HTR-8/SVneo (cell line): ENCODE measurements at regions not wholly inside any gene's neighbourhood (a gene's known extent, or its start where the extent isn't known, plus 50 kb on each side); places are given as distances from the start of the nearest gene placed in this dataset.
A peak's percentile ranks its signal among the peaks of the same experiment; 100 is the strongest.
"Not testable (repeated sequence)": the region's sequence is repeated elsewhere in the genome, so short reads cannot be mapped to it uniquely, and the experiment has no call there.

Experiments used
- DNase-seq: peaks from one replicate; pipeline ENCODE4 v3.0.0; 2011; ENCODE audit warnings: low spot score, mixed read lengths; ENCODE audit not compliant: insufficient read length
- FAIRE-seq: peaks from 2 replicates; lab custom pipeline; 2011; peaks lifted over from hg19 to GRCh38; lab: Jason Lieb, UNC

DNA sequence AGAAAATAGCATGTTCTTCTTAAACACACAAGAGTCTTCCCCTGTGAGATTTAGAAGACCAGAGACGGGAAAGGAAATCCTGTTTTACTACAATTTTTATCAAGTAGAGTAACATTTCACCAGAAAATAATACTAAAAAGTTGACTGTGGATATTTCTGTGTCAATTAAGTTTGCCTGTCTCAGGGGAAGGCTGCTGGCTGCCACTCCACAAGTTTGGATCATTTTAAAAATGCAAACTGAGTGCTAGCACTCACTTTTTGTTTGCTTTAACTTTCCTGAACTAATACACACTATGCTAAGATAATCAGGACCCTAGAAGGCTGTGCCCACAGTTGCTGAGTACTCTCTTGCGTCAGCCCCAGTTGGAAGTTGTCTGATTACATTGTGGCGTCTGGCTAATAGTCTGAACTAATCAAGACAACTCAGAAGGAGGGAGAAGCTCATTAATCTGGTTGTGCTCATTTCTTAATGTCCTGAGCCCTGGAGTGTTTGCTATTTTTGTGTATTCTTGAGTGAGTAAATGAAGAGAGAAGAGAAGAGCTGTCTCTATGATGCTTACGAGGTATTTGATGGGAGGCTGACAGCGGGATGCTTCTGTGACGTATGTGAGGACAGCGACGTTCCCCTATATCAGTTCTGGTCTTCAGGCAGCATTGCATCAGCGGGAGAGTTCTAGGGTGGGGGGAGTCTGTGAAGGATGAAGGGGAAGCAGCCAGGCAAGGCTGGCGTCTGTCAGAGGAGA lies 664.2 kb downstream of the QKI start:
- DNase-seq: no peak
- no peak for FAIRE-seq

DNA sequence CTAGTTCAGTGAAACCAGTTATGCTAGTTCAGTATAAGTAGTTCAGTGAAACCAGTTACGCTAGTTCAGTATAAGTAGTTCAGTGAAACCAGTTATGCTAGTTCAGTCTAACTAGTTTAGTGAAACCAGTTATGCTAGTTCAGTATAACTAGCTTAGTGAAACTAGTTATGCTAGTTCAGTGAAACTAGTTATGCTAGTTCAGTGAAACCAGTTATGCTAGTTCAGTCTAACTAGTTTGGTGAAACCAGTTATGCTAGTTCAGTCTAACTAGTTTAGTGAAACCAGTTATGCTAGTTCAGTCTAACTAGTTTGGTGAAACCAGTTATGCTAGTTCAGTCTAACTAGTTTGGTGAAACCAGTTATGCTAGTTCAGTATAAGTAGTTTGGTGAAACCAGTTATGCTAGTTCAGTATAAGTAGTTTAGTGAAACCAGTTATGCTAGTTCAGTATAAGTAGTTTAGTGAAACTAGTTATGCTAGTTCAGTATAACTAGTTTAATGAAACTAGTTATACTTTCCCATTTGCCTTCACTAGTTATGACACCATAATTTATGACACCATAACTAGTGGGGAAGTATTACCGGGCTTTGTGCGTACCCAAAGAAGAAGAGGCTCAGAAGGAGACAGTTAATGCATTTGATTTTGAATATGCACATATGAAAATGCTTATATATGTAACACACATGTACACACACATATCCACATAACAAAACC lies 662.5 kb downstream of the QKI start:
- FAIRE-seq, DNase-seq: not testable (repeated sequence)

DNA sequence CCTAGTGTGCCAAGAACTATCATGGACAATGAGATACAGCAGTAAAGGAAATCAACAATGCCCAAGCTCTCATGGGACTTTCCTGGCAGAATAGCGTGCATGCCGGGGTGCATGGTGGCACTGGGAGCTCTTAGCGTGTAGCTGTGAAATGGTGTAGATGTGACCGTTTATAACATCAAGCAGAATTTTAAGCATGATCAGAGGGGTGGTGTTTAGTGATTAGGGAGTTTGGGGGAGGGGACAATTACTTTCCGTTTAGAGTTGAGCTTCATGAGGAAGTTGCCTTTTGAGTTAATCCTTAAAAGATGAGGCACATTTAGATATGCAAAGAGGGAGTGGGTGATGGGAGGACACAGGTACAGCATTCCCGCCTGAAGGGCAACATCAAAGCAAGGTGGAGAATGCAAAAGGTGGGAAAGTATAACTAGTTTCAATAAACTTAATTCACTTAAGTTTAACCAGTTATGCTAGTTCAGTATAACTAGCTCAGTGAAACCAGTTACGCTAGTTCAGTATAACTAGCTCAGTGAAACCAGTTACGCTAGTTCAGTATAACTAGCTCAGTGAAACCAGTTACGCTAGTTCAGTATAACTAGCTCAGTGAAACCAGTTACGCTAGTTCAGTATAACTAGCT lies 661.6 kb downstream of the QKI start:
- FAIRE-seq (no peak), DNase-seq (no peak)

DNA sequence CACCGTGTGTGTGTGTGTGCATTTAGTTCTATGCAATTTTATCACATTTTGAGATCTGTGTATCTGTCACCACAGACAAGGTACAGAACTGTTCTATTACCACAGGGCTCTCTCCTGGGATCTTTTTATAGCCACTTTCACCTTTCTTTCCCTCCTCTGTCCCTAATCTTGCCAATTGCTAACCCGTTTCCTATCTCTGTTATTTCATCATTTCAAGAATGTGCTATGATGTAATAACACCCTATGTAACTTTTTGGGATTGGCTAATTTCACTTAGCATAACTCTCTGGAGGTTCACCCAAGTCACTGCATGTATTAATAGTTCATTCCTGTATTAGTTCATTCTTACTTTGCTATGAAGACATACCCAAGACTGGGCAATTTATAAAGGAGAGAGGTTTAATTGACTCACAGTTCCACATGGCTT lies 657.7 kb downstream of the QKI start:
- no peak for DNase-seq
- no peak for FAIRE-seq

- FAIRE-seq (no peak), DNase-seq (no peak)
These were observed 655.0 kb downstream of the QKI start for GRCh38 chr6:164069350-164069990.

DNA sequence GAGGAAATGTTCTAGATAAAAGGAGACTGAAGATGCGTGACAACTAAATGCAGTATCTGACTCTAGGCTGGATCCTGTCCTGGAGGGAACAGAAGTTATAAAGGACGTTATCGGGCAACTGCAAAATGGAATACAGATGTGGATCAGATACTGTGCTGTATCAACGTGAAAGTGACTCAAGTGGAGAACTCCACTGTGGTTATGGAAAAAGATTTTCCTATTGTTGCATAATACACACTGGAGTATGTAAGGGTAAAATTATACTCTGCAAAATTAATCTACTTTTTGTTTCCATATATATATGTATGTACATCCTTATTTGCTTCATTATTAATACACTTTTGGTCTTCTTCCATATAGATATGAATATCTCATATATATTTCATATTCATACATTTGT lies 654.0 kb downstream of the QKI start:
- no peak for FAIRE-seq
- DNase-seq: no peak

DNA sequence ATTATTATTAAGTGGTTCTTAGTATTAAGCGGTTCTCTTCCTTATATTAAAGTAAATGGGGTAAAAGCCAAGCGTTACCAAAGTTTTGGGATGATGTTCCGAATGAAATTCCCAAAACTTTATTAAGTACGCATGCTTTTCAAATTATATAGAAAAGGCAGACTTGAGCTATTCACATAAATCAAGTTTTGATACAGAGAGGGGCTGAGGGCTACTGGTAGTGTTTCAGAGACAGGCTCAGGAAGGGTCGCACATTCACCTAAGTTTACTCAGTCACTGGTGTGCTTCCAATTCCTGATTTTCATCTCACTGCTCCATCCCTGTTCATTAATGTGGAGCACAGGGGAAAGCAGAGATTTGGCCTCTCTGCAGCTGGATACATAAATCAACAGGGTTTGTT lies 652.2 kb downstream of the QKI start:
- FAIRE-seq: no peak
- DNase-seq: no peak

GRCh38 chr6:164066335-164066734 lies 651.8 kb downstream of the QKI start:
- no peak for DNase-seq
- no peak for FAIRE-seq

GRCh38 chr6:164063346-164063745 lies 648.8 kb downstream of the QKI start:
- DNase-seq (no peak), FAIRE-seq (no peak)

DNA sequence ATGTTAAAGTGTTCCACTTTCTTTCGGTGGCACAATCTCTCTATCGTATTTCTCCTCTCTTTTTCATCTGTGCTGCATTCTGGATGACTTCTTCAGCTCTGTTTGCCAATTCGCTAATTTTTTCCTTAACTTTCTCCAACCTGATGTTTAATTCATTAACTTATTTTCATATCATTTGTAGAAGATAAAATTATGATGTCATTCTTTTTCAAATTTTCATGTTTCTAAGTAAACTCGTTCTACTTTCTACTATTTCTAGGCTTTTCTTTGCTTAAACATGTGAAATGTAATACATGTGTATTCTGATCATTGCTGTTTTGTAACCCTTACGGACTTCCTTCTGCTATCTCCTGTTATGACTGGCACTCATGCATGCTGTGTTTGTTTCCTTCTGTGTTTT lies 648.4 kb downstream of the QKI start:
- DNase-seq: no peak
- no peak for FAIRE-seq

DNA sequence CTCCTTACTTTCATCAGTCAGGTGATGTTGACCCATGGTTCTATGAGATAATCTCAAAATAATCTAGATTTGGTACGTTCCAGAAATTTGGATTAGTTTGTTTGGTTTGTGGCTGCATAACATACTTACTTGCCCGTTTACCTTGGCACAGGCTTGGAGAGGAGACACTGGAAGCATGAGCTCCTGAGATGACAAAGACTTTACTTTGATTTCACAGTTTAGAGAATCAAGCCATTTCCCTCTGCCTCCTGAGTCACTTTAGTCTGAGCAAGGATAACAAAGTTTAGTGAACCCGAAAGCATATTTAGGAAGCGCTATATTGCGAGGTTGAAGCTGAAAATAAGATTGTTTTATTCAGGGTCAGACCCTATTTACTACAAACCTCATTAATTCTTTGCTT lies 643.4 kb downstream of the QKI start:
- DNase-seq: no peak
- no peak for FAIRE-seq

DNA sequence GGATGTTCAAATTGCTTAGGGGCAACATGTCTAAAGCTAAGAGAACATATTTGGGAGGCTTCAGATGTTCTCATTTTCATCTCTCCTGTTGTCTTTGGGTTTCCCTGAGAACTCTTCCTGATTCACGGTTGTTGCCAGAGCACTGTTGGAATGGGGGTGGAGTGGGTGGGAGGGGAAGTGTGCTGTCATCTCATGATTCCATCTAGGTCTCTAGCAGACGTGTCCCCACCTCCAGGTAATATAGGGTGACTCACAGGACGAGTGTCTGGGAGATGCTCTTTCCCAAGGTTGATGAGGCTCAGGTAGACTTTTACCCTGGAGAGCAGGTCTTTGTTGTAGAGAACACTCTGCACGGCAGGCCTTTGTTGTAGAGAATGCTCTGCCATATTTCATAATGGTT lies 636.9 kb downstream of the QKI start:
- FAIRE-seq (no peak), DNase-seq (no peak)

GRCh38 chr6:164049517-164049988 lies 635.0 kb downstream of the QKI start:
- FAIRE-seq (no peak), DNase-seq (no peak)

- FAIRE-seq: no peak
- no peak for DNase-seq
These were observed 634.5 kb downstream of the QKI start for GRCh38 chr6:164048840-164049516.

DNA sequence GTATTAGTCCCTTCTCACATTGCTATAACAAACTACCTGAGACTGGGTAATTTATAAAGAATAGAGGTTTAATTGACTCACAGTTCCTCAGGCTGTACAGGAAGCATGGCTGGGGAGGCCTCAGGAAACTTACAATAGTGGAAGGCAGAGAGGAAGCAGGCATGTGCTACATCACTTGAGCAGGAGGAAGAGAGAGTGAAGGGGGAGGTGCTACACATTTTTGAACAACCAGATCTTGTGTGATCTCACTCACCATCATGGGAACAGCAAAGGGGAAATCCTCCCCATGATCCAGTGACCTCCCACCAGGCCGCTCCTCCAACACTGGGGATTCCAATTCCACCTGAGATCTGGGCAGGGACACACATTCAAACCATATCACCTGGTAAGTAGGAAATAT lies 630.6 kb downstream of the QKI start:
- FAIRE-seq (no peak), DNase-seq (no peak)

GRCh38 chr6:164043656-164044055 lies 629.1 kb downstream of the QKI start:
- FAIRE-seq: not testable (repeated sequence)

DNA sequence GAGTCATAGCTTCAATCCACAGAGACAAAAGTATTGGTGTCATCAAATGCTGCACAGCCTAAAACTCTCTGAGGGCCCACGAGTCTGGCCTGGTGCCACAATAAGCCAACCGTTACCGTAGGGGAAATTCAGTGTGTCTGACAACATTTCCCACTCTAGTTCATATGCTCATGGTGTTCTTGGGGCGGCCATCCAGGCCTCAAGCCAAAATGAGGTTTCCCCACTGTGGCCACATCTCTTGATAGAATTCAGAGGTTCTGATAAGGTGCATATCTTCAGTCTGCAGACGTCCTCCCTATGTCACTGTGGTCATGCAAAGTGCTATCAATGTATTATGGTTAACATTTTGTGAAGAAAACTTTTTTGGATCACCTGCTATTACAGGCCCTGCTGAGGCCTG lies 627.7 kb downstream of the QKI start:
- no peak for DNase-seq
- no peak for FAIRE-seq

More at GRCh38 chr6:164043656-164044055, 629.1 kb downstream of the QKI start:
- not testable (repeated sequence) for DNase-seq

DNA sequence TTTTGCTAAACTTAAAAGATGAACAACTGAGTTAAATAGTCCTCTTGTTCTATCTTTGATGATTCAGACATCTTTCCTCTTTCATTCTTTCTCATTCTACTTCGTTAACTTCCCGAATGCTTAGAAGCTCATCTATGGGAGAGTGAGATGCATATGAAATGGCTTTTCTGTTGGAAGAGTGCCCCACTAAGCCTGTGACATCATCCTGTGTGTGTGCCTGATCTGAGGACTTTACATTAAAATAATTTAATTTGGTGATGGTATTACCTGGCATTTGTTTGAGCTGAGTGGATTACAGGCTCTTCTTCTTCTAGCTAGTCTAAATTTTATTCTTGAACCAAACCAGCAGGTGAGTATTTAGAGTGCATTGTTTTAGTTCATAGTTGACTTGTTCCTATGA lies 626.5 kb downstream of the QKI start:
- FAIRE-seq (no peak), DNase-seq (no peak)

- DNase-seq: peak; percentile 85
- peak; percentile 64 for FAIRE-seq
These were observed 625.4 kb downstream of the QKI start for GRCh38 chr6:164039954-164040375.
